HepG2 (cell line): ENCODE measurements at regions not wholly inside any gene's neighbourhood (a gene's known extent, or its start where the extent isn't known, plus 50 kb on each side); places are given as distances from the start of the nearest gene placed in this dataset.

Experiments used
- ATAC-seq: fragments of 200-7000 bp; cut with Tn5 transposase; 3 replicates; pipeline ENCODE4 v1.9.1; 2020; ENCODE audit warnings: mild to moderate bottlenecking, moderate library complexity
- BruUV-seq: library from RNA; stranded (reverse); fragments of 400-500 nt; replicated peaks from 2 replicates; lab custom pipeline; 2021; lab: Mats Ljungman, UMichigan
- CTCF ChIA-PET: fragments of 300-600 bp; formaldehyde crosslinking; extraction: SDS; loops from one replicate; lab custom pipeline; 2021; ENCODE audit warnings: low total read pairs, inconsistent platforms, low intra/inter-chr PET ratio; lab: Yijun Ruan, JAX
- POLR2A ChIA-PET: fragments of 350-600 bp; sonication (Branson Sonifier 250); formaldehyde crosslinking; loops from one replicate; lab custom pipeline; 2020; ENCODE audit warnings: antibody characterized with exemption, inconsistent platforms; lab: Yijun Ruan, JAX
- DNase-seq: peaks from one replicate; pipeline ENCODE4 v3.0.0-alpha.2; 2015; ENCODE audit warnings: low spot score
- FAIRE-seq: peaks from 3 replicates; lab custom pipeline; 2011; peaks lifted over from hg19 to GRCh38; lab: Jason Lieb, UNC
- H2AFZ ChIP-seq: one replicate; pipeline ENCODE4 v1.6.1; 2011; ENCODE audit warnings: low read length, inconsistent platforms
- H3K27ac ChIP-seq: fragments of 300-600 bp; 3 replicates; pipeline ENCODE4 v1.8.0; 2011; ENCODE audit warnings: mixed run types, mild to moderate bottlenecking, mixed read lengths, low read length, inconsistent platforms; ENCODE audit not compliant: insufficient read depth; ENCODE audit errors: extremely low read length
- H3K27me3 ChIP-seq, 2 experiments: fragments of 200-600 bp in 1 of 2; 2 replicates in 1 of 2; 3 replicates in 1 of 2; pipeline versions ENCODE4 v1.6.0 to v1.8.0; 2011; ENCODE audit warnings: low read length in 2 of 2, mild to moderate bottlenecking in 2 of 2, moderate library complexity in 2 of 2, inconsistent platforms in 1 of 2; ENCODE audit not compliant: insufficient read depth in 2 of 2, control insufficient read depth in 1 of 2
- H3K36me3 ChIP-seq, 2 experiments: fragments of 200-600 bp in 1 of 2; replicated peaks in 1 of 2; 2 replicates in 1 of 2; 3 replicates in 1 of 2; pipeline versions ENCODE4 v1.5.1 to v1.8.0; 2011; ENCODE audit warnings: low read length in 2 of 2, inconsistent platforms in 1 of 2; ENCODE audit not compliant: insufficient read depth in 2 of 2, control insufficient read depth in 1 of 2
- H3K4me1 ChIP-seq: 2 replicates; pipeline ENCODE4 v1.5.1; 2012; ENCODE audit warnings: low read length, inconsistent platforms; ENCODE audit not compliant: insufficient read depth
- H3K4me2 ChIP-seq: 2 replicates; pipeline ENCODE4 v1.6.0; 2011; ENCODE audit warnings: low read depth, low read length, inconsistent platforms
- H3K4me3 ChIP-seq, 3 experiments: fragments of 200-600 bp in 1 of 3; sonication (generic), shearing (Covaris generic) in 1 of 3; replicated peaks in 1 of 3; 2 replicates each; pipeline ENCODE4 v1.5.1; 2011 to 2016; ENCODE audit warnings: low read length in 3 of 3, inconsistent platforms in 2 of 3, low read depth in 2 of 3, mild to moderate bottlenecking in 2 of 3, control low read depth in 1 of 3, mixed read lengths in 1 of 3; ENCODE audit not compliant: insufficient read depth in 1 of 3
- H3K79me2 ChIP-seq: one replicate; pipeline ENCODE4 v1.6.1; 2011; ENCODE audit warnings: low read length, inconsistent platforms; ENCODE audit not compliant: insufficient read depth
- H3K9ac ChIP-seq: 2 replicates; pipeline ENCODE4 v1.6.0; 2011; ENCODE audit warnings: mild to moderate bottlenecking, low read depth, low read length, inconsistent platforms; ENCODE audit not compliant: insufficient read depth
- H3K9me3 ChIP-seq: 2 replicates; pipeline ENCODE4 v1.5.1; 2012; ENCODE audit warnings: mild to moderate bottlenecking, low read length
- H4K20me1 ChIP-seq: 2 replicates; pipeline ENCODE4 v1.6.0; 2011; ENCODE audit warnings: inconsistent platforms, mild to moderate bottlenecking, low read length, moderate library complexity; ENCODE audit not compliant: insufficient read depth
- BORCS8-MEF2B ChIP-seq: sonication (generic); formaldehyde crosslinking; IDR thresholded peaks from 2 replicates; pipeline ENCODE4 v1.8.0; 2022; ENCODE audit warnings: mild to moderate bottlenecking, missing genetic modification reagents
- MXI1 ChIP-seq: IDR thresholded peaks from 3 replicates; pipeline ENCODE4 v1.6.1; 2012; ENCODE audit warnings: low read depth, low read length, inconsistent platforms, borderline replicate concordance
- PHF8 ChIP-seq: sonication (generic); formaldehyde crosslinking; IDR thresholded peaks from 2 replicates; pipeline ENCODE4 v1.5.0; 2020; ENCODE audit warnings: missing genetic modification reagents
- ZFX ChIP-seq: sonication (generic); formaldehyde crosslinking; IDR thresholded peaks from 2 replicates; pipeline ENCODE4 v1.4.0; 2020; ENCODE audit warnings: mild to moderate bottlenecking, low read depth, missing genetic modification reagents, moderate library complexity
- ZNF547 ChIP-seq: sonication (generic); formaldehyde crosslinking; IDR thresholded peaks from 2 replicates; pipeline ENCODE4 v1.5.1; 2020; ENCODE audit warnings: mild to moderate bottlenecking, missing genetic modification reagents
- ZNF720 ChIP-seq: sonication (generic); formaldehyde crosslinking; IDR thresholded peaks from 2 replicates; pipeline ENCODE4 v1.4.0; 2020; ENCODE audit warnings: missing genetic modification reagents
- ZNF879 ChIP-seq: sonication (generic); formaldehyde crosslinking; IDR thresholded peaks from 2 replicates; pipeline ENCODE4 v1.8.1; 2023; ENCODE audit warnings: missing genetic modification reagents
- WGBS: methylation state at CpG from one replicate; pipeline ENCODE4 v1.1.6; 2017; ENCODE audit warnings: low lambda C conversion rate; 5-methylcytosine and 5-hydroxymethylcytosine counted together
- in situ Hi-C: cut with HindIII; loops from 2 replicates; pipeline ENCODE4 v1.10.0; 2017; ENCODE audit warnings: low pct_unique_long_range_greater_than_20kb; ENCODE audit not compliant: extremely low pct_ligation_motif_present
- intact Hi-C: fragments of 100-400 bp; cut with micrococcal nuclease; formaldehyde crosslinking; loops from one replicate; pipeline ENCODE4 v1.10.0; 2022; ENCODE audit not compliant: unreplicated experiment
- TF ChIP-seq, protein P1 (sequence below): sonication (generic); formaldehyde crosslinking; IDR thresholded peaks from 2 replicates; pipeline ENCODE4 v1.4.0; 2020; ENCODE audit warnings: missing genetic modification reagents
- TF ChIP-seq, protein P2 (sequence below): sonication (generic); formaldehyde crosslinking; IDR thresholded peaks from 2 replicates; pipeline ENCODE4 v1.5.1; 2020; ENCODE audit warnings: missing genetic modification reagents, mild to moderate bottlenecking, borderline replicate concordance
- TF ChIP-seq, protein P3 (sequence below): sonication (generic); formaldehyde crosslinking; IDR thresholded peaks from 2 replicates; pipeline ENCODE4 v1.4.0; 2020; ENCODE audit warnings: mild to moderate bottlenecking, missing genetic modification reagents
- TF ChIP-seq, protein P4 (sequence below), 2 experiments: IDR thresholded peaks; 2 replicates each; pipeline ENCODE4 v1.6.1; 2011 to 2012; ENCODE audit warnings: low read length in 2 of 2, borderline replicate concordance in 1 of 2, low read depth in 1 of 2, mild to moderate bottlenecking in 1 of 2, moderate library complexity in 1 of 2
- TF ChIP-seq, protein P5 (sequence below): sonication (generic); formaldehyde crosslinking; IDR thresholded peaks from 2 replicates; pipeline ENCODE4 v1.4.0; 2020; ENCODE audit warnings: missing genetic modification reagents

DNA sequence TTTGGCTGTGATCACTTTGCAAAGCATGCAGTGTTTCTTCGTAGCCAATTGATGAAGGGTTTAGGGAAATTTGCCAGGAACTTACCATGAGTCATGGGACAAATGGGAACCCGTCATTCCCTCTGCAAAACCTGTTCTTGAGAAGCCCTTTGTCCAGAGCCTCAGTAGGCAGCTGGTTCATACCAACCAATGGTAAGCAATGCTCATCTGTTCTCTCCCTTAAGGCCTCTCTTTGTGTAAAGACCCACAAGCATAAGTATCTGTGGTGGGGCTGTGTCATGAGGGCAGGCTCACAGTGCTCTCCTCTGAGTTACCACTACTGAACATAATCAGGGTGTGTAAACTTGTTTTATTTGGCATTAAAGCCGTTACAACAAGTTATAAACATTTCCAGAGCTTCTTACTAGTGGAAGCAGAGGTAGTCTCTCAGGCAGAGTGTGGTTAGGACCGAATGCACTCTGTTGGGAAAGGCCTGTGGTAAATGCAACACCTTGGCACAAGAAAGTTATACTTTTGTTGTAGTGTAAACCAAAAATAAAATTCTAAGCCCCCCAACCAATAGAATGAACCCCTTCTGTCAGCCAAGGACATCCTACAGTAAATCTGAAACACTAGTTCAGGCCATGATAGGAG, 119.8 kb downstream of the SINHCAF start:
- Histone ChIP-seq H4K20me1 (no peaks in the 10 kb centered on the region), H3K9me3 (no peaks in the 10 kb centered on the region), H3K27ac (no peak overlapping the region), H3K27me3 (no peaks in the 10 kb centered on the region; a peak in 1 of 5 replicates), H3K79me2 (no peaks in the 10 kb centered on the region), H3K4me3 (no peak overlapping the region), H3K9ac (no peak overlapping the region), H3K4me2 (no peak overlapping the region), H2AFZ (no peak overlapping the region), H3K4me1 (no peaks in the 10 kb centered on the region), H3K36me3 (no peaks in the 10 kb centered on the region)
- WGBS = 18% methylated on average over 4 of the region's 4 CpGs
- intact Hi-C loops (no loop called here), in situ Hi-C loops (no loop called here)
- no TSS peak for BruUV-seq
- ChIA-PET CTCF (no interaction called here), POLR2A (no interaction called here)
- FAIRE-seq = no peak
- no peak for ATAC-seq
- DNase-seq = no peak
- TF ChIP-seq BORCS8-MEF2B (CRISPR knock-in tag) (no peak), ZNF547 (CRISPR knock-in tag) (no peak), ZNF879 (no peak), PHF8 (CRISPR knock-in tag) (no peak), MXI1 (no peak), ZFX (CRISPR knock-in tag) (no peak), ZNF720 (no peak)
- TF ChIP-seq, protein P1, sequence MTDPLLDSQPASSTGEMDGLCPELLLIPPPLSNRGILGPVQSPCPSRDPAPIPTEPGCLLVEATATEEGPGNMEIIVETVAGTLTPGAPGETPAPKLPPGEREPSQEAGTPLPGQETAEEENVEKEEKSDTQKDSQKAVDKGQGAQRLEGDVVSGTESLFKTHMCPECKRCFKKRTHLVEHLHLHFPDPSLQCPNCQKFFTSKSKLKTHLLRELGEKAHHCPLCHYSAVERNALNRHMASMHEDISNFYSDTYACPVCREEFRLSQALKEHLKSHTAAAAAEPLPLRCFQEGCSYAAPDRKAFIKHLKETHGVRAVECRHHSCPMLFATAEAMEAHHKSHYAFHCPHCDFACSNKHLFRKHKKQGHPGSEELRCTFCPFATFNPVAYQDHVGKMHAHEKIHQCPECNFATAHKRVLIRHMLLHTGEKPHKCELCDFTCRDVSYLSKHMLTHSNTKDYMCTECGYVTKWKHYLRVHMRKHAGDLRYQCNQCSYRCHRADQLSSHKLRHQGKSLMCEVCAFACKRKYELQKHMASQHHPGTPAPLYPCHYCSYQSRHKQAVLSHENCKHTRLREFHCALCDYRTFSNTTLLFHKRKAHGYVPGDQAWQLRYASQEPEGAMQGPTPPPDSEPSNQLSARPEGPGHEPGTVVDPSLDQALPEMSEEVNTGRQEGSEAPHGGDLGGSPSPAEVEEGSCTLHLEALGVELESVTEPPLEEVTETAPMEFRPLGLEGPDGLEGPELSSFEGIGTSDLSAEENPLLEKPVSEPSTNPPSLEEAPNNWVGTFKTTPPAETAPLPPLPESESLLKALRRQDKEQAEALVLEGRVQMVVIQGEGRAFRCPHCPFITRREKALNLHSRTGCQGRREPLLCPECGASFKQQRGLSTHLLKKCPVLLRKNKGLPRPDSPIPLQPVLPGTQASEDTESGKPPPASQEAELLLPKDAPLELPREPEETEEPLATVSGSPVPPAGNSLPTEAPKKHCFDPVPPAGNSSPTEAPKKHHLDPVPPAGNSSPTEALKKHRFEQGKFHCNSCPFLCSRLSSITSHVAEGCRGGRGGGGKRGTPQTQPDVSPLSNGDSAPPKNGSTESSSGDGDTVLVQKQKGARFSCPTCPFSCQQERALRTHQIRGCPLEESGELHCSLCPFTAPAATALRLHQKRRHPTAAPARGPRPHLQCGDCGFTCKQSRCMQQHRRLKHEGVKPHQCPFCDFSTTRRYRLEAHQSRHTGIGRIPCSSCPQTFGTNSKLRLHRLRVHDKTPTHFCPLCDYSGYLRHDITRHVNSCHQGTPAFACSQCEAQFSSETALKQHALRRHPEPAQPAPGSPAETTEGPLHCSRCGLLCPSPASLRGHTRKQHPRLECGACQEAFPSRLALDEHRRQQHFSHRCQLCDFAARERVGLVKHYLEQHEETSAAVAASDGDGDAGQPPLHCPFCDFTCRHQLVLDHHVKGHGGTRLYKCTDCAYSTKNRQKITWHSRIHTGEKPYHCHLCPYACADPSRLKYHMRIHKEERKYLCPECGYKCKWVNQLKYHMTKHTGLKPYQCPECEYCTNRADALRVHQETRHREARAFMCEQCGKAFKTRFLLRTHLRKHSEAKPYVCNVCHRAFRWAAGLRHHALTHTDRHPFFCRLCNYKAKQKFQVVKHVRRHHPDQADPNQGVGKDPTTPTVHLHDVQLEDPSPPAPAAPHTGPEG = no peak
- TF ChIP-seq, protein P2, sequence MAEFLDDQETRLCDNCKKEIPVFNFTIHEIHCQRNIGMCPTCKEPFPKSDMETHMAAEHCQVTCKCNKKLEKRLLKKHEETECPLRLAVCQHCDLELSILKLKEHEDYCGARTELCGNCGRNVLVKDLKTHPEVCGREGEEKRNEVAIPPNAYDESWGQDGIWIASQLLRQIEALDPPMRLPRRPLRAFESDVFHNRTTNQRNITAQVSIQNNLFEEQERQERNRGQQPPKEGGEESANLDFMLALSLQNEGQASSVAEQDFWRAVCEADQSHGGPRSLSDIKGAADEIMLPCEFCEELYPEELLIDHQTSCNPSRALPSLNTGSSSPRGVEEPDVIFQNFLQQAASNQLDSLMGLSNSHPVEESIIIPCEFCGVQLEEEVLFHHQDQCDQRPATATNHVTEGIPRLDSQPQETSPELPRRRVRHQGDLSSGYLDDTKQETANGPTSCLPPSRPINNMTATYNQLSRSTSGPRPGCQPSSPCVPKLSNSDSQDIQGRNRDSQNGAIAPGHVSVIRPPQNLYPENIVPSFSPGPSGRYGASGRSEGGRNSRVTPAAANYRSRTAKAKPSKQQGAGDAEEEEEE = no peak
- TF ChIP-seq, protein P3, sequence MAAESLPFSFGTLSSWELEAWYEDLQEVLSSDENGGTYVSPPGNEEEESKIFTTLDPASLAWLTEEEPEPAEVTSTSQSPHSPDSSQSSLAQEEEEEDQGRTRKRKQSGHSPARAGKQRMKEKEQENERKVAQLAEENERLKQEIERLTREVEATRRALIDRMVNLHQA = no peak
- TF ChIP-seq, protein P4, sequence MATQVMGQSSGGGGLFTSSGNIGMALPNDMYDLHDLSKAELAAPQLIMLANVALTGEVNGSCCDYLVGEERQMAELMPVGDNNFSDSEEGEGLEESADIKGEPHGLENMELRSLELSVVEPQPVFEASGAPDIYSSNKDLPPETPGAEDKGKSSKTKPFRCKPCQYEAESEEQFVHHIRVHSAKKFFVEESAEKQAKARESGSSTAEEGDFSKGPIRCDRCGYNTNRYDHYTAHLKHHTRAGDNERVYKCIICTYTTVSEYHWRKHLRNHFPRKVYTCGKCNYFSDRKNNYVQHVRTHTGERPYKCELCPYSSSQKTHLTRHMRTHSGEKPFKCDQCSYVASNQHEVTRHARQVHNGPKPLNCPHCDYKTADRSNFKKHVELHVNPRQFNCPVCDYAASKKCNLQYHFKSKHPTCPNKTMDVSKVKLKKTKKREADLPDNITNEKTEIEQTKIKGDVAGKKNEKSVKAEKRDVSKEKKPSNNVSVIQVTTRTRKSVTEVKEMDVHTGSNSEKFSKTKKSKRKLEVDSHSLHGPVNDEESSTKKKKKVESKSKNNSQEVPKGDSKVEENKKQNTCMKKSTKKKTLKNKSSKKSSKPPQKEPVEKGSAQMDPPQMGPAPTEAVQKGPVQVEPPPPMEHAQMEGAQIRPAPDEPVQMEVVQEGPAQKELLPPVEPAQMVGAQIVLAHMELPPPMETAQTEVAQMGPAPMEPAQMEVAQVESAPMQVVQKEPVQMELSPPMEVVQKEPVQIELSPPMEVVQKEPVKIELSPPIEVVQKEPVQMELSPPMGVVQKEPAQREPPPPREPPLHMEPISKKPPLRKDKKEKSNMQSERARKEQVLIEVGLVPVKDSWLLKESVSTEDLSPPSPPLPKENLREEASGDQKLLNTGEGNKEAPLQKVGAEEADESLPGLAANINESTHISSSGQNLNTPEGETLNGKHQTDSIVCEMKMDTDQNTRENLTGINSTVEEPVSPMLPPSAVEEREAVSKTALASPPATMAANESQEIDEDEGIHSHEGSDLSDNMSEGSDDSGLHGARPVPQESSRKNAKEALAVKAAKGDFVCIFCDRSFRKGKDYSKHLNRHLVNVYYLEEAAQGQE (IDR thresholded peaks at IDR 0.05; ENCODE audit: borderline replicate concordance in 1 of 2, low read depth in 1 of 2, low read length in 2 of 2) = no peak
- TF ChIP-seq, protein P5, sequence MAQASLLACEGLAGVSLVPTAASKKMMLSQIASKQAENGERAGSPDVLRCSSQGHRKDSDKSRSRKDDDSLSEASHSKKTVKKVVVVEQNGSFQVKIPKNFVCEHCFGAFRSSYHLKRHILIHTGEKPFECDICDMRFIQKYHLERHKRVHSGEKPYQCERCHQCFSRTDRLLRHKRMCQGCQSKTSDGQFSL (CRISPR knock-in tag) = no peak
